Tibial artery (tissue), 4 donors: ENCODE measurements at regions not wholly inside any gene's neighbourhood (a gene's known extent, or its start where the extent isn't known, plus 50 kb on each side); places are given as distances from the start of the nearest gene placed in this dataset.

Experiments
- DNase-seq, 2 donors: peaks; one replicate each; pipeline ENCODE4 v3.0.0-alpha.2; 2019
- H3K27ac ChIP-seq, 2 donors: fragments of 200-600 bp; sonication (generic) in 1 of 2; 1 replicate in 1 of 2; 2 replicates in 1 of 2; pipeline ENCODE4 v1.5.1; 2018 to 2019; ENCODE audit warnings: mild to moderate bottlenecking in 1 of 2
- H3K27me3 ChIP-seq, 2 donors: fragments of 200-600 bp; sonication (generic) in 1 of 2; one replicate each; pipeline versions ENCODE4 v1.5.1 to v1.6.0; 2016 to 2019
- H3K36me3 ChIP-seq, 3 donors: fragments of 200-600 bp; sonication (generic) in 2 of 3; one replicate each; pipeline ENCODE4 v1.5.1; 2016 to 2019; ENCODE audit warnings: mild to moderate bottlenecking in 2 of 3
- H3K4me1 ChIP-seq, 4 donors: fragments of 200-600 bp; sonication (generic) in 2 of 4; 1 replicate in 3 of 4; 2 replicates in 1 of 4; pipeline ENCODE4 v1.5.1; 2016 to 2019
- H3K4me3 ChIP-seq, 2 donors: fragments of 200-600 bp; sonication (generic) in 1 of 2; 1 replicate in 1 of 2; 2 replicates in 1 of 2; pipeline ENCODE4 v1.5.1; 2018 to 2019; ENCODE audit warnings: mild to moderate bottlenecking in 2 of 2
- H3K9me3 ChIP-seq, 3 donors: fragments of 200-600 bp; sonication (generic) in 1 of 3; one replicate each; pipeline ENCODE4 v1.5.1; 2016 to 2019
- intact Hi-C: fragments of 100-400 bp; cut with DNase I; formaldehyde crosslinking; loops from one replicate; pipeline ENCODE4 v1.15.0; 2023; ENCODE audit warnings: low total_unique reads
- TF ChIP-seq, protein P1 (sequence below), 2 experiments: fragments of 200-600 bp in 1 of 2; fragments of 450-650 bp in 1 of 2; IDR thresholded peaks; one replicate each; pipeline ENCODE4 v1.5.1; 2017 to 2019; ENCODE audit warnings: antibody characterized with exemption in 2 of 2, mild to moderate bottlenecking in 1 of 2, moderate library complexity in 1 of 2

DNA sequence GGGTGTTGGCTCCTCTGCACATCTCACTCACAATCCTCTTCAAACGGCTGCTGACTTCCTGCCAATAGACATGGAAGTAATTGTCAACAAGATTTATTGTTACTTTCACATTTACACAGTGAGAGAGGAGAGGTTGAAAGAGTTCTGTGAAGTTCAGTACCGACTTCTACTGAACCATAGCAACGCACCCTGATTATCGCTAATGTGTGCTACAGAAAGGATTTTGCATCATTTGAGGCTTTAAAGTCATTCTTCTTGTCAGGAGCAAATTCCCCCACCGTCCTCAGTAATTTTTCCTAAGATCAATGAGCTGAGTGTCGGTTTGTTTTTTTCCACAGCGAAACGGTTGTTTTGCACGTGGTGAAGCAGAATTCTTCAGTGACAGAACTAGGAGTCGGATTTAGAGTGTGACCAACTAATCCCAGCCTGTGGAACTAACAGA, 361.0 kb downstream of the ADGRL2 start:
- Histone ChIP-seq H3K9me3 (no peaks in the 10 kb centered on the region), H3K27ac (no peak overlapping the region), H3K4me1 (no peaks in the 10 kb centered on the region), H3K4me3 (peak overlapping the region in 1 of 2 donors; percentile 22), H3K36me3 (no peaks in the 10 kb centered on the region), H3K27me3 (no peaks in the 10 kb centered on the region)
- no peak for DNase-seq
- TF ChIP-seq, protein P1, sequence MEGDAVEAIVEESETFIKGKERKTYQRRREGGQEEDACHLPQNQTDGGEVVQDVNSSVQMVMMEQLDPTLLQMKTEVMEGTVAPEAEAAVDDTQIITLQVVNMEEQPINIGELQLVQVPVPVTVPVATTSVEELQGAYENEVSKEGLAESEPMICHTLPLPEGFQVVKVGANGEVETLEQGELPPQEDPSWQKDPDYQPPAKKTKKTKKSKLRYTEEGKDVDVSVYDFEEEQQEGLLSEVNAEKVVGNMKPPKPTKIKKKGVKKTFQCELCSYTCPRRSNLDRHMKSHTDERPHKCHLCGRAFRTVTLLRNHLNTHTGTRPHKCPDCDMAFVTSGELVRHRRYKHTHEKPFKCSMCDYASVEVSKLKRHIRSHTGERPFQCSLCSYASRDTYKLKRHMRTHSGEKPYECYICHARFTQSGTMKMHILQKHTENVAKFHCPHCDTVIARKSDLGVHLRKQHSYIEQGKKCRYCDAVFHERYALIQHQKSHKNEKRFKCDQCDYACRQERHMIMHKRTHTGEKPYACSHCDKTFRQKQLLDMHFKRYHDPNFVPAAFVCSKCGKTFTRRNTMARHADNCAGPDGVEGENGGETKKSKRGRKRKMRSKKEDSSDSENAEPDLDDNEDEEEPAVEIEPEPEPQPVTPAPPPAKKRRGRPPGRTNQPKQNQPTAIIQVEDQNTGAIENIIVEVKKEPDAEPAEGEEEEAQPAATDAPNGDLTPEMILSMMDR (IDR thresholded peaks at IDR 0.05), result no peak
- intact Hi-C loops, result no loop called here

DNA sequence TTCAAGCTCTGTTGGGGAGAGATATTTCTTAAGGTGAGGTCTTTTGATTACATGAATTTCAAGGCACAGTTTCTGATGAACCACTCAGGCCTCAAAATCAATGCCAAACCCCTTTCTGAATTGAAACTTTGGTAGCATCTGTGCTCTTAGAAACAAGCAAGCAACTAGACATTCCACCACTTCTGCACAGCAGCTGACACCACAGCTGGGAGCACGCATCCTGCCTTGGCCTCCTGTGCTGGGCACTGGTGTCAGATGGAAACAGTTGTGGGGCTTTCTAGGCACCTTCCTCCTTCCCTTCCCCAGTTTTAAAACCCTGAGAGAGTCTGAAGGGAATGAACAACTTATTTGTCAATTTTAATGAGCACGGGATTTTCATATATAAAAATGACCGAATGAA, 360.2 kb downstream of the ADGRL2 start:
- no peaks in the 10 kb centered on the region for H3K9me3 ChIP-seq
- TF ChIP-seq, protein P1 (IDR thresholded peaks at IDR 0.05), result no peak
- no peak overlapping the region for H3K27ac ChIP-seq
- intact Hi-C loops, result no loop called here
- H3K36me3 ChIP-seq, result no peaks in the 10 kb centered on the region
- no peak for DNase-seq
- H3K4me1 ChIP-seq, result no peaks in the 10 kb centered on the region
- H3K27me3 ChIP-seq, result no peaks in the 10 kb centered on the region
- H3K4me3 ChIP-seq, result no peak overlapping the region

DNA sequence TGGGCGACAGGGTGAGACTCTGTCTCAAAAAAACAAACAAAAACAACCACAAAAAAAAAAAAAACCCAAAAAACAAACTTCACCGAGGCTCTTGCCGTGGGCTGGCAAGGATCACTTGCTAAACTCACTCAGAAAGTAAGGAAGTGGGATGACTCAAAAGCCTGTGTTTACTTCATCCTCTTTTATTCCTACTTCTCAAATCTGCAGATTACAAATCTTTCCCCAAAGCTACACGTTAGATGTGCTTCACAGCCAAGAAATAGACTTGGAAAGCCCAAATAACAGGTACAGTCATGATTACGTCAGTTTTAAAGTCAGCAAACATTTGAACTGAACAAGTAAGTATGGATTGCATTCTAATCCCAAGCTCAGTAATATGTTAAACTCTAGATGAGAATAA, 359.3 kb downstream of the ADGRL2 start:
- Histone ChIP-seq H3K4me3 (no peak overlapping the region), H3K27ac (no peak overlapping the region), H3K4me1 (no peaks in the 10 kb centered on the region), H3K9me3 (no peaks in the 10 kb centered on the region), H3K27me3 (no peaks in the 10 kb centered on the region), H3K36me3 (no peaks in the 10 kb centered on the region)
- intact Hi-C loops, result no loop called here
- TF ChIP-seq, protein P1 (IDR thresholded peaks at IDR 0.05), result no peak
- DNase-seq, result no peak

DNA sequence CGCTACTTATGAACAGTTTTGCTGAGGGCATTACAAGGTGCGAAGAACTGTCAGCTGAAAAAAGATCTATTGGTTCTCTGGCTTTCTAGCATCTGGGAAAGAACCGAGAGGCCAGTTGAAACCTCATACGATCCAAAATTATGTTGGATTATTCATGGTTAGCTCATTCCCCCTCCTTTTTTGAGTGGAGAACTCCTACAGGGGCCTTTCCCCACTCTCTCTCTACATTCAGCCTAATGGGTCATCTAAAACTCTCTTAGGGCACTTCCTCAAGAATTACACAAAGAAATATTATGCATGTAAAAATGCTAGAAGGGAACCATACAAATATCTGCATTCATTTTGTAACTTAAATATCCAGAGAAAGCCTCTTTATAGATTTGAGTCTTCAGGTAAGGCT, 358.2 kb downstream of the ADGRL2 start:
- Histone ChIP-seq H3K4me1 (no peaks in the 10 kb centered on the region), H3K36me3 (no peaks in the 10 kb centered on the region), H3K9me3 (no peaks in the 10 kb centered on the region), H3K27ac (no peak overlapping the region), H3K27me3 (no peaks in the 10 kb centered on the region), H3K4me3 (no peak overlapping the region)
- intact Hi-C loops, result no loop called here
- DNase-seq, result no peak
- TF ChIP-seq, protein P1 (IDR thresholded peaks at IDR 0.05), result no peak

DNA sequence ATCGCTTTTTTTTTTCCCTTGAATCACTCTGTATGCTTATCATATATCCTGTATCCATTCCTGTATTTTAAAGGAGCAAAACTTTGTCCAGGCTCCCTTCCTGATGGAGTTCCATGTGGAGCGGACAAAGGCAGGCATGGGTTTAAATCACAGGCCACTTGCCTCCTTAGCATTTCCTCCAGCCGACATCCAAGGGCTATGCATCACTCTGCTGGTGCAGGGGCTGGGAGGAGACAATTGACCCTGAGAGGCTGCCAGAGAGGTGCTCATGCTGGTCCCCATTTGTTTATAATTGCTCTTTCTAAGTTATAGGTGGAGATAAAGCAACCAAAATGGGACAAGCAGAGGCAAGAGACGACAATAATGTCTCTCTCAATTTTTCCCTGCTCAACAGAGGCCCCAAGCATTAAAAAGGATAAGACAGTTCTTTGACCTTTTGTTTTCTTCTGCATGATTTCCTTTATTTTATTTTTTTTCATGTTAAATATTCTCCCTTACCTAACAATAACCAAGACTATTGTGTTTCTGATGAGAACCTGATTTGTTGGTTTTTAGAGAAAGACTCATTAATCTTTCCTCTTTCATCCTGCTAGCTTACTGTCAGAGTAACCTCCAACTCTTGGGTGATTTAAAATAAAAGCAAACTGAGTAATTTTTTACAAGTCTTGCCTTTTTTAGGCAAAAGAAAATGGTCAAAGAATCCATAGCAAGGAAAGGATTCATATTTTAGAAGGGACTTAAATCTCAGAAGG, 353.7 kb downstream of the ADGRL2 start:
- no peak for DNase-seq
- Histone ChIP-seq H3K9me3 (no peaks in the 10 kb centered on the region), H3K4me3 (no peak overlapping the region), H3K27ac (no peak overlapping the region), H3K36me3 (no peaks in the 10 kb centered on the region), H3K27me3 (no peaks in the 10 kb centered on the region), H3K4me1 (peaks cover 0 to 5% (median 0%) of the 10 kb centered on the region in 4 donors)
- TF ChIP-seq, protein P1 (IDR thresholded peaks at IDR 0.05), result no peak
- intact Hi-C loops, result no loop called here
